SK-N-SH treated with all-trans-retinoic acid at 6 μM for 48 hours (cell line): ENCODE measurements at regions not wholly inside any gene's neighbourhood (a gene's known extent, or its start where the extent isn't known, plus 50 kb on each side); places are given as distances from the start of the nearest gene placed in this dataset.

Source experiments
- ATAC-seq: fragments of 200-7000 bp; cut with Tn5 transposase; 3 replicates; pipeline ENCODE4 v1.9.1; 2020; ENCODE audit warnings: mild to moderate bottlenecking, moderate library complexity
- ARNTL ChIP-seq: fragments of 450-650 bp; formaldehyde crosslinking; IDR thresholded peaks from 2 replicates; pipeline ENCODE4 v1.5.0; 2020; ENCODE audit warnings: low read depth, mild to moderate bottlenecking, moderate library complexity, borderline replicate concordance
- BACH2 ChIP-seq: fragments of 250-450 bp; sonication (Bioruptor Pico); IDR thresholded peaks from 2 replicates; pipeline ENCODE4 v1.9.0; 2021; ENCODE audit warnings: mild to moderate bottlenecking, borderline replicate concordance
- CSDC2 ChIP-seq: fragments of 250-450 bp; sonication (Bioruptor Pico); IDR thresholded peaks from 2 replicates; pipeline ENCODE4 v1.5.0; 2020; ENCODE audit warnings: mild to moderate bottlenecking, moderate library complexity
- ESRRG ChIP-seq: fragments of 250-450 bp; sonication (Bioruptor Pico); IDR thresholded peaks from 2 replicates; pipeline ENCODE4 v1.6.1; 2021; ENCODE audit warnings: mild to moderate bottlenecking
- GLIS3 ChIP-seq: fragments of 250-450 bp; sonication (Bioruptor Pico); IDR thresholded peaks from 2 replicates; pipeline ENCODE4 v1.5.0; 2020; ENCODE audit warnings: mild to moderate bottlenecking, moderate library complexity
- ISL1 ChIP-seq: fragments of 250-450 bp; sonication (Bioruptor Pico); IDR thresholded peaks from 2 replicates; pipeline ENCODE4 v2.1.2; 2022; ENCODE audit warnings: mild to moderate bottlenecking, moderate library complexity
- RARB ChIP-seq: fragments of 250-450 bp; sonication (Bioruptor Pico); IDR thresholded peaks from 2 replicates; pipeline ENCODE4 v1.8.0; 2021; ENCODE audit warnings: mild to moderate bottlenecking, moderate library complexity
- SNAI2 ChIP-seq: fragments of 250-450 bp; sonication (Bioruptor Pico); IDR thresholded peaks from 2 replicates; pipeline ENCODE4 v1.5.0; 2020; ENCODE audit warnings: mild to moderate bottlenecking, moderate library complexity
- TCF4 ChIP-seq: fragments of 250-450 bp; sonication (Bioruptor Pico); IDR thresholded peaks from 2 replicates; pipeline ENCODE4 v1.8.0; 2021; ENCODE audit warnings: mild to moderate bottlenecking, moderate library complexity, borderline replicate concordance
- TOX ChIP-seq: fragments of 250-450 bp; sonication (Bioruptor Pico); IDR thresholded peaks from 2 replicates; pipeline ENCODE4 v1.8.0; 2021; ENCODE audit warnings: mild to moderate bottlenecking, moderate library complexity, borderline replicate concordance
- TSHZ2 ChIP-seq: fragments of 250-450 bp; sonication (Bioruptor Pico); IDR thresholded peaks from 2 replicates; pipeline ENCODE4 v1.5.0; 2020; ENCODE audit warnings: mild to moderate bottlenecking, moderate library complexity
- ZC3H10 ChIP-seq: fragments of 250-450 bp; sonication (Bioruptor Pico); IDR thresholded peaks from 2 replicates; pipeline ENCODE4 v1.5.1; 2021; ENCODE audit warnings: mild to moderate bottlenecking, moderate library complexity
- ZFP3 ChIP-seq: fragments of 250-450 bp; sonication (Bioruptor Pico); IDR thresholded peaks from 2 replicates; pipeline ENCODE4 v1.5.0; 2020; ENCODE audit warnings: mild to moderate bottlenecking, moderate library complexity
- ZFP30 ChIP-seq: fragments of 450-650 bp; formaldehyde crosslinking; IDR thresholded peaks from 2 replicates; pipeline ENCODE4 v1.5.0; 2022; ENCODE audit warnings: mild to moderate bottlenecking, moderate library complexity
- ZNF565 ChIP-seq: fragments of 450-650 bp; formaldehyde crosslinking; conservative IDR thresholded peaks from 2 replicates; pipeline ENCODE4 v1.5.0; 2020; ENCODE audit warnings: low read depth, mild to moderate bottlenecking, moderate library complexity
- ZNF70 ChIP-seq: fragments of 450-650 bp; formaldehyde crosslinking; IDR thresholded peaks from 2 replicates; pipeline ENCODE4 v1.5.0; 2020; ENCODE audit warnings: mild to moderate bottlenecking, moderate library complexity
- TF ChIP-seq, protein P1 (sequence below): fragments of 250-450 bp; sonication (Bioruptor Pico); IDR thresholded peaks from 2 replicates; pipeline ENCODE4 v1.5.1; 2021; ENCODE audit warnings: mild to moderate bottlenecking, moderate library complexity
- TF ChIP-seq, protein P2 (sequence below): fragments of 250-450 bp; sonication (Bioruptor Pico); IDR thresholded peaks from 2 replicates; pipeline ENCODE4 v1.8.0; 2021; ENCODE audit warnings: low read depth, mild to moderate bottlenecking, moderate library complexity, borderline replicate concordance
- TF ChIP-seq, protein P3 (sequence below): fragments of 250-450 bp; sonication (Bioruptor Pico); IDR thresholded peaks from 2 replicates; pipeline ENCODE4 v1.8.0; 2020; ENCODE audit warnings: mild to moderate bottlenecking, moderate library complexity, borderline replicate concordance
- TF ChIP-seq, protein P4 (sequence below): fragments of 250-450 bp; sonication (Bioruptor Pico); IDR thresholded peaks from 2 replicates; pipeline ENCODE4 v1.5.1; 2020; ENCODE audit warnings: low read depth, mild to moderate bottlenecking, moderate library complexity

DNA sequence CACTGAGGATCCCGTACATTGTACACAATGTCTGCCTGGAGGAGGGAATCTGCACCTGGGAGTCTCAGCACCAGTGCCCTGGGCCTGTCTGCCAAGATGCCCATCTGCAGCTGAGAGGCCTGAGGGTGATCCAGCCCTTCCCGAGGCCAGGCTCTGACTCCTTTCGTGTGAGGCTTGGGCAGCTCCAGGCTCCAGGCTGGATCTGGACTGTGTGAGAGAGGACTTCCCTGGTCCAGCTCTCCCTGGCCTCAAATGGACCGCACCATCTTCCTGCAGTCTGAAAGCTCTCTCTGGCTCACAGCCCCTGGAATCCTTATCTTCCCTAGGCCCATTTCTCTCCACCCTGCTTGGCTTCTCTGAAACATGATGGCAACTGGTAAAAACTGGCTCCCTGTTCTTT is 324.6 kb downstream of the DYSF start:
- TF ChIP-seq ESRRG (no peak), TSHZ2 (CRISPR knock-in tag) (no peak), ISL1 (CRISPR knock-in tag) (no peak), ZFP3 (CRISPR knock-in tag) (no peak), TOX (CRISPR knock-in tag) (no peak), GLIS3 (CRISPR knock-in tag) (no peak), CSDC2 (no peak), TCF4 (CRISPR knock-in tag) (no peak), ARNTL (CRISPR knock-in tag) (no peak), SNAI2 (CRISPR knock-in tag) (no peak)
- TF ChIP-seq, protein P1, sequence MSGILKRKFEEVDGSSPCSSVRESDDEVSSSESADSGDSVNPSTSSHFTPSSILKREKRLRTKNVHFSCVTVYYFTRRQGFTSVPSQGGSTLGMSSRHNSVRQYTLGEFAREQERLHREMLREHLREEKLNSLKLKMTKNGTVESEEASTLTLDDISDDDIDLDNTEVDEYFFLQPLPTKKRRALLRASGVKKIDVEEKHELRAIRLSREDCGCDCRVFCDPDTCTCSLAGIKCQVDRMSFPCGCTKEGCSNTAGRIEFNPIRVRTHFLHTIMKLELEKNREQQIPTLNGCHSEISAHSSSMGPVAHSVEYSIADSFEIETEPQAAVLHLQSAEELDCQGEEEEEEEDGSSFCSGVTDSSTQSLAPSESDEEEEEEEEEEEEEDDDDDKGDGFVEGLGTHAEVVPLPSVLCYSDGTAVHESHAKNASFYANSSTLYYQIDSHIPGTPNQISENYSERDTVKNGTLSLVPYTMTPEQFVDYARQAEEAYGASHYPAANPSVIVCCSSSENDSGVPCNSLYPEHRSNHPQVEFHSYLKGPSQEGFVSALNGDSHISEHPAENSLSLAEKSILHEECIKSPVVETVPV (CRISPR knock-in tag) = no peak
- TF ChIP-seq, protein P2, sequence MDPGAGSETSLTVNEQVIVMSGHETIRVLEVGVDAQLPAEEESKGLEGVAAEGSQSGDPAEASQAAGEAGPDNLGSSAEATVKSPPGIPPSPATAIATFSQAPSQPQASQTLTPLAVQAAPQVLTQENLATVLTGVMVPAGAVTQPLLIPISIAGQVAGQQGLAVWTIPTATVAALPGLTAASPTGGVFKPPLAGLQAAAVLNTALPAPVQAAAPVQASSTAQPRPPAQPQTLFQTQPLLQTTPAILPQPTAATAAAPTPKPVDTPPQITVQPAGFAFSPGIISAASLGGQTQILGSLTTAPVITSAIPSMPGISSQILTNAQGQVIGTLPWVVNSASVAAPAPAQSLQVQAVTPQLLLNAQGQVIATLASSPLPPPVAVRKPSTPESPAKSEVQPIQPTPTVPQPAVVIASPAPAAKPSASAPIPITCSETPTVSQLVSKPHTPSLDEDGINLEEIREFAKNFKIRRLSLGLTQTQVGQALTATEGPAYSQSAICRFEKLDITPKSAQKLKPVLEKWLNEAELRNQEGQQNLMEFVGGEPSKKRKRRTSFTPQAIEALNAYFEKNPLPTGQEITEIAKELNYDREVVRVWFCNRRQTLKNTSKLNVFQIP = no peak
- TF ChIP-seq, protein P3, sequence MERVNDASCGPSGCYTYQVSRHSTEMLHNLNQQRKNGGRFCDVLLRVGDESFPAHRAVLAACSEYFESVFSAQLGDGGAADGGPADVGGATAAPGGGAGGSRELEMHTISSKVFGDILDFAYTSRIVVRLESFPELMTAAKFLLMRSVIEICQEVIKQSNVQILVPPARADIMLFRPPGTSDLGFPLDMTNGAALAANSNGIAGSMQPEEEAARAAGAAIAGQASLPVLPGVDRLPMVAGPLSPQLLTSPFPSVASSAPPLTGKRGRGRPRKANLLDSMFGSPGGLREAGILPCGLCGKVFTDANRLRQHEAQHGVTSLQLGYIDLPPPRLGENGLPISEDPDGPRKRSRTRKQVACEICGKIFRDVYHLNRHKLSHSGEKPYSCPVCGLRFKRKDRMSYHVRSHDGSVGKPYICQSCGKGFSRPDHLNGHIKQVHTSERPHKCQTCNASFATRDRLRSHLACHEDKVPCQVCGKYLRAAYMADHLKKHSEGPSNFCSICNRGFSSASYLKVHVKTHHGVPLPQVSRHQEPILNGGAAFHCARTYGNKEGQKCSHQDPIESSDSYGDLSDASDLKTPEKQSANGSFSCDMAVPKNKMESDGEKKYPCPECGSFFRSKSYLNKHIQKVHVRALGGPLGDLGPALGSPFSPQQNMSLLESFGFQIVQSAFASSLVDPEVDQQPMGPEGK (CRISPR knock-in tag) = no peak
- ATAC-seq = no peak

GRCh38 chr2:71776227-71776626 is 322.9 kb downstream of the DYSF start:
- no peak for TF ChIP-seq ZNF70 (CRISPR knock-in tag)
- TF ChIP-seq, protein P3 (CRISPR knock-in tag) = no peak
- TF ChIP-seq BACH2 (CRISPR knock-in tag) = no peak
- TF ChIP-seq ISL1 (CRISPR knock-in tag) = no peak
- no peak for TF ChIP-seq RARB (CRISPR knock-in tag)
- no peak for TF ChIP-seq ZNF565 (CRISPR knock-in tag)
- no peak for TF ChIP-seq CSDC2
- TF ChIP-seq TCF4 (CRISPR knock-in tag) = no peak
- no peak for TF ChIP-seq ZFP30 (CRISPR knock-in tag)
- no peak for TF ChIP-seq TSHZ2 (CRISPR knock-in tag)
- TF ChIP-seq ZFP3 (CRISPR knock-in tag) = no peak
- TF ChIP-seq SNAI2 (CRISPR knock-in tag) = no peak
- TF ChIP-seq, protein P4, sequence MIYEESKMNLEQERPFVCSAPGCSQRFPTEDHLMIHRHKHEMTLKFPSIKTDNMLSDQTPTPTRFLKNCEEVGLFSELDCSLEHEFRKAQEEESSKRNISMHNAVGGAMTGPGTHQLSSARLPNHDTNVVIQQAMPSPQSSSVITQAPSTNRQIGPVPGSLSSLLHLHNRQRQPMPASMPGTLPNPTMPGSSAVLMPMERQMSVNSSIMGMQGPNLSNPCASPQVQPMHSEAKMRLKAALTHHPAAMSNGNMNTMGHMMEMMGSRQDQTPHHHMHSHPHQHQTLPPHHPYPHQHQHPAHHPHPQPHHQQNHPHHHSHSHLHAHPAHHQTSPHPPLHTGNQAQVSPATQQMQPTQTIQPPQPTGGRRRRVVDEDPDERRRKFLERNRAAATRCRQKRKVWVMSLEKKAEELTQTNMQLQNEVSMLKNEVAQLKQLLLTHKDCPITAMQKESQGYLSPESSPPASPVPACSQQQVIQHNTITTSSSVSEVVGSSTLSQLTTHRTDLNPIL = no peak
- TF ChIP-seq, protein P2 = no peak
- TF ChIP-seq ZC3H10 (CRISPR knock-in tag) = no peak
- TF ChIP-seq, all 23 proteins: peak for 0

More at GRCh38 chr2:71776227-71776626, 322.9 kb downstream of the DYSF start:
- no peak for ATAC-seq
